ENCODE measurements at regions not wholly inside any gene's neighbourhood (a gene's known extent, or its start where the extent isn't known, plus 50 kb on each side); places are given as distances from the start of the nearest gene placed in this dataset.
A peak's percentile ranks its signal among the peaks of the same experiment; 100 is the strongest.
"Not testable (repeated sequence)": the region's sequence is repeated elsewhere in the genome, so short reads cannot be mapped to it uniquely, and the experiment has no call there.

DNA sequence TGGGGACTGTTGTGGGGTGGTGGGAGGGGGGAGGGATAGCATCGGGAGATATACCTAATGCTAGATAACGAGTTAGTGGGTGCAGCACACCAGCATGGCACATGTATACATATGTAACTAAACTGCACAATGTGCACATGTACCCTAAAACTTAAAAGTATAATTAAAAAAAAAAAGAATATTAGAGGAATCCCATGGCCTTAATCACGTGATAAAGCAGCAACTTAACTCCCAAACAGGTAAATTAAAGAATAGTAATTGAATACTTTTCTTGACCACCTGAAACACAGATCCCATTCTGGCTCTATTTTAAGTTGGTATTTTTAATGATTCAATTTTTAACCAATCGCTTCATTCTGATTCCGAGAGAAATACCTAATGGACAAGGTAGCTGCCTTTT, 56.9 kb upstream of the THBS1 start:
- not testable (repeated sequence) for DNase-seq (ENCODE audit: low spot score)

GRCh38 chr15:39529457-39529856, 51.4 kb upstream of the THBS1 start:
- DNase-seq (ENCODE audit: low spot score): no peak

GRCh38 chr15:39530480-39531342, 50.2 kb upstream of the THBS1 start:
- peak; percentile 71 for DNase-seq (ENCODE audit: low spot score)
